ENCODE measurements at regions not wholly inside any gene's neighbourhood (a gene's known extent, or its start where the extent isn't known, plus 50 kb on each side); places are given as distances from the start of the nearest gene placed in this dataset.

GRCh38 chr10:29099001-29099400 is 189.9 kb upstream of the LYZL1 start:
- peak; percentile 47 for DNase-seq (ENCODE audit: low spot score)

DNA sequence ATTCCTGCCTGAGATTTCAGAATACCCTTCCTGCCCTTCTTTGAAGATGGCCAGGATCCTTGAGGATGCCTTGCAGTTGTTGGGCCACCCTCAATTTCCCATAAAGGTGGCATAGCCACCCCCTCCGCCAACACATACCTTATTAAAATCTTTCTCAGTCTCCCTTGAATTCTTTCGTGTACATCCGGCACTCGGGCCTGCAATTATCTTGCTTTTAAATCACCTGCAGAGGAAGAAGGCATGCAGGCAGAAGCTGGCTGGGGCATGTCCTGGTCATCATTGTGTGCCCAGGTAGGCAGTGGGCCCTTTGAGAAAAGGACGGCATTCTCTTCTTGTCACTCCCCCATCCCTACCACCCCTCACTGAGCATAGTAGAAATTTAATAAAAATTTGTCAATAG is 189.5 kb upstream of the LYZL1 start:
- H3K27me3 ChIP-seq (ENCODE audit: control insufficient read depth in 4 of 4, insufficient read depth in 4 of 4, low read length in 3 of 4) = no peaks in the 10 kb centered on the region
- peaks cover under 1 to 3% (median 1%) of the 10 kb centered on the region in 4 donors for H3K4me1 ChIP-seq (ENCODE audit: control insufficient read depth in 4 of 4, insufficient read depth in 4 of 4, low read length in 3 of 4)
- DNase-seq (ENCODE audit: low spot score) = no peak
- H3K9me3 ChIP-seq (ENCODE audit: control insufficient read depth in 4 of 4, low read length in 3 of 4) = no peaks in the 10 kb centered on the region
- H3K9ac ChIP-seq (ENCODE audit: low read depth in 1 of 2, low read length in 2 of 2) = no peak overlapping the region
- H3K27ac ChIP-seq (ENCODE audit: low read depth in 1 of 2, low read length in 2 of 2) = no peak overlapping the region
- WGBS = 88% methylated on average over 5 of the region's 5 CpGs
- no peak for TF ChIP-seq JUND (IDR thresholded peaks at IDR 0.05)
- TF ChIP-seq GABPA (IDR thresholded peaks at IDR 0.05 in 1 of 2, conservative IDR thresholded peaks at IDR 0.05 in 1 of 2) = no peak
- TF ChIP-seq RXRA (IDR thresholded peaks at IDR 0.05) = no peak
- no peak for TF ChIP-seq TAF1 (conservative IDR thresholded peaks at IDR 0.05)
- TF ChIP-seq FOXA1 (IDR thresholded peaks at IDR 0.05) = no peak
- no peak for TF ChIP-seq EGR1 (IDR thresholded peaks at IDR 0.05; ENCODE audit: low read depth in 2 of 2)
- no peak for TF ChIP-seq YY1 (IDR thresholded peaks at IDR 0.05)
- TF ChIP-seq, protein P1, sequence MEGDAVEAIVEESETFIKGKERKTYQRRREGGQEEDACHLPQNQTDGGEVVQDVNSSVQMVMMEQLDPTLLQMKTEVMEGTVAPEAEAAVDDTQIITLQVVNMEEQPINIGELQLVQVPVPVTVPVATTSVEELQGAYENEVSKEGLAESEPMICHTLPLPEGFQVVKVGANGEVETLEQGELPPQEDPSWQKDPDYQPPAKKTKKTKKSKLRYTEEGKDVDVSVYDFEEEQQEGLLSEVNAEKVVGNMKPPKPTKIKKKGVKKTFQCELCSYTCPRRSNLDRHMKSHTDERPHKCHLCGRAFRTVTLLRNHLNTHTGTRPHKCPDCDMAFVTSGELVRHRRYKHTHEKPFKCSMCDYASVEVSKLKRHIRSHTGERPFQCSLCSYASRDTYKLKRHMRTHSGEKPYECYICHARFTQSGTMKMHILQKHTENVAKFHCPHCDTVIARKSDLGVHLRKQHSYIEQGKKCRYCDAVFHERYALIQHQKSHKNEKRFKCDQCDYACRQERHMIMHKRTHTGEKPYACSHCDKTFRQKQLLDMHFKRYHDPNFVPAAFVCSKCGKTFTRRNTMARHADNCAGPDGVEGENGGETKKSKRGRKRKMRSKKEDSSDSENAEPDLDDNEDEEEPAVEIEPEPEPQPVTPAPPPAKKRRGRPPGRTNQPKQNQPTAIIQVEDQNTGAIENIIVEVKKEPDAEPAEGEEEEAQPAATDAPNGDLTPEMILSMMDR (IDR thresholded peaks at IDR 0.05; ENCODE audit: low read depth, low read length, missing input control) = no peak
- no peak for TF ChIP-seq NR2F2 (IDR thresholded peaks at IDR 0.05)
- no peak for TF ChIP-seq MAX (IDR thresholded peaks at IDR 0.05)
- no peak for TF ChIP-seq RAD21 (IDR thresholded peaks at IDR 0.05)
- H3K4me3 ChIP-seq (ENCODE audit: low read depth in 1 of 3, low read length in 3 of 3) = no peak overlapping the region
- no peaks in the 10 kb centered on the region for H3K36me3 ChIP-seq (ENCODE audit: control insufficient read depth in 4 of 4, insufficient read depth in 3 of 4, low read depth in 1 of 4, low read length in 3 of 4)

More at GRCh38 chr10:29099001-29099400, 189.9 kb upstream of the LYZL1 start:
- no peaks in the 10 kb centered on the region for H3K36me3 ChIP-seq (ENCODE audit: control insufficient read depth in 4 of 4, insufficient read depth in 3 of 4, low read depth in 1 of 4, low read length in 3 of 4)
- no peak overlapping the region for H3K27ac ChIP-seq (ENCODE audit: low read depth in 1 of 2, low read length in 2 of 2)
- H3K27me3 ChIP-seq (ENCODE audit: control insufficient read depth in 4 of 4, insufficient read depth in 4 of 4, low read length in 3 of 4) = no peaks in the 10 kb centered on the region
- H3K4me3 ChIP-seq (ENCODE audit: low read depth in 1 of 3, low read length in 3 of 3) = no peak overlapping the region
- WGBS = 49% methylated on average over 2 of the region's 2 CpGs
- no peaks in the 10 kb centered on the region for H3K4me1 ChIP-seq (ENCODE audit: control insufficient read depth in 4 of 4, insufficient read depth in 4 of 4, low read length in 3 of 4)
- H3K9me3 ChIP-seq (ENCODE audit: control insufficient read depth in 4 of 4, low read length in 3 of 4) = no peaks in the 10 kb centered on the region
- no peak overlapping the region for H3K9ac ChIP-seq (ENCODE audit: low read depth in 1 of 2, low read length in 2 of 2)
- TF ChIP-seq, protein P1 (IDR thresholded peaks at IDR 0.05; ENCODE audit: low read depth, low read length, missing input control) = no peak
- TF ChIP-seq HNF4G (IDR thresholded peaks at IDR 0.05) = no peak
- TF ChIP-seq NR2F2 (IDR thresholded peaks at IDR 0.05) = no peak
- TF ChIP-seq, protein P2, sequence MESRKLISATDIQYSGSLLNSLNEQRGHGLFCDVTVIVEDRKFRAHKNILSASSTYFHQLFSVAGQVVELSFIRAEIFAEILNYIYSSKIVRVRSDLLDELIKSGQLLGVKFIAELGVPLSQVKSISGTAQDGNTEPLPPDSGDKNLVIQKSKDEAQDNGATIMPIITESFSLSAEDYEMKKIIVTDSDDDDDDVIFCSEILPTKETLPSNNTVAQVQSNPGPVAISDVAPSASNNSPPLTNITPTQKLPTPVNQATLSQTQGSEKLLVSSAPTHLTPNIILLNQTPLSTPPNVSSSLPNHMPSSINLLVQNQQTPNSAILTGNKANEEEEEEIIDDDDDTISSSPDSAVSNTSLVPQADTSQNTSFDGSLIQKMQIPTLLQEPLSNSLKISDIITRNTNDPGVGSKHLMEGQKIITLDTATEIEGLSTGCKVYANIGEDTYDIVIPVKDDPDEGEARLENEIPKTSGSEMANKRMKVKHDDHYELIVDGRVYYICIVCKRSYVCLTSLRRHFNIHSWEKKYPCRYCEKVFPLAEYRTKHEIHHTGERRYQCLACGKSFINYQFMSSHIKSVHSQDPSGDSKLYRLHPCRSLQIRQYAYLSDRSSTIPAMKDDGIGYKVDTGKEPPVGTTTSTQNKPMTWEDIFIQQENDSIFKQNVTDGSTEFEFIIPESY (IDR thresholded peaks at IDR 0.05) = no peak
- peak; percentile 53 for TF ChIP-seq FOXA2 (IDR thresholded peaks at IDR 0.05)
- no peak for TF ChIP-seq GABPA (IDR thresholded peaks at IDR 0.05 in 1 of 2, conservative IDR thresholded peaks at IDR 0.05 in 1 of 2)
- no peak for TF ChIP-seq JUND (IDR thresholded peaks at IDR 0.05)
- TF ChIP-seq TAF1 (conservative IDR thresholded peaks at IDR 0.05) = no peak
- TF ChIP-seq RXRA (IDR thresholded peaks at IDR 0.05) = peak; percentile 7 to 37
- peak in 1 of 2 donors; percentile 6 for TF ChIP-seq HNF4A (conservative IDR thresholded peaks at IDR 0.05)
